T follicular helper cell (primary cell): ENCODE measurements at regions not wholly inside any gene's neighbourhood (a gene's known extent, or its start where the extent isn't known, plus 50 kb on each side); places are given as distances from the start of the nearest gene placed in this dataset.

ENCODE experiments used
- DNase-seq: peaks from one replicate; pipeline ENCODE4 v3.0.0-alpha.2; 2020; ENCODE audit warnings: low read depth

GRCh38 chr6:164214066-164214465 is 799.5 kb downstream of the QKI start:
- no peak for DNase-seq

- DNase-seq: no peak
Measured at GRCh38 chr6:164211254-164211653, 796.7 kb downstream of the QKI start.

GRCh38 chr6:164210783-164211182 is 796.3 kb downstream of the QKI start:
- no peak for DNase-seq

GRCh38 chr6:164210323-164210722 is 795.8 kb downstream of the QKI start:
- DNase-seq: no peak

GRCh38 chr6:164208371-164208770 is 793.9 kb downstream of the QKI start:
- DNase-seq: no peak

- no peak for DNase-seq
Measured at GRCh38 chr6:164206807-164207423, 792.4 kb downstream of the QKI start.

GRCh38 chr6:164200071-164200470 is 785.6 kb downstream of the QKI start:
- DNase-seq: no peak

GRCh38 chr6:164195942-164196281 is 781.4 kb downstream of the QKI start:
- DNase-seq: no peak

GRCh38 chr6:164195278-164195941 is 780.9 kb downstream of the QKI start:
- no peak for DNase-seq

GRCh38 chr6:164188861-164189260 is 774.3 kb downstream of the QKI start:
- no peak for DNase-seq

GRCh38 chr6:164185471-164185871 is 771.0 kb downstream of the QKI start:
- DNase-seq: no peak

GRCh38 chr6:164184410-164184809 is 769.9 kb downstream of the QKI start:
- DNase-seq: no peak

- DNase-seq: no peak
Measured at GRCh38 chr6:164183556-164184123, 769.1 kb downstream of the QKI start.

GRCh38 chr6:164178679-164179332 is 764.3 kb downstream of the QKI start:
- no peak for DNase-seq

GRCh38 chr6:164169355-164169754 is 754.8 kb downstream of the QKI start:
- no peak for DNase-seq

GRCh38 chr6:164168595-164168994 is 754.1 kb downstream of the QKI start:
- no peak for DNase-seq

GRCh38 chr6:164167873-164168405 is 753.4 kb downstream of the QKI start:
- no peak for DNase-seq

GRCh38 chr6:164166996-164167395 is 752.5 kb downstream of the QKI start:
- DNase-seq: no peak

- DNase-seq: no peak
Measured at GRCh38 chr6:164166515-164166914, 752.0 kb downstream of the QKI start.

- no peak for DNase-seq
Measured at GRCh38 chr6:164164876-164165275, 750.4 kb downstream of the QKI start.

GRCh38 chr6:164163239-164163638 is 748.7 kb downstream of the QKI start:
- no peak for DNase-seq

- no peak for DNase-seq
Measured at GRCh38 chr6:164159061-164159460, 744.5 kb downstream of the QKI start.

GRCh38 chr6:164154588-164154987 is 740.1 kb downstream of the QKI start:
- DNase-seq: no peak
